ENCODE measurements at regions not wholly inside any gene's neighbourhood (a gene's known extent, or its start where the extent isn't known, plus 50 kb on each side); places are given as distances from the start of the nearest gene placed in this dataset.
"Not testable (repeated sequence)": the region's sequence is repeated elsewhere in the genome, so short reads cannot be mapped to it uniquely, and the experiment has no call there.

DNA sequence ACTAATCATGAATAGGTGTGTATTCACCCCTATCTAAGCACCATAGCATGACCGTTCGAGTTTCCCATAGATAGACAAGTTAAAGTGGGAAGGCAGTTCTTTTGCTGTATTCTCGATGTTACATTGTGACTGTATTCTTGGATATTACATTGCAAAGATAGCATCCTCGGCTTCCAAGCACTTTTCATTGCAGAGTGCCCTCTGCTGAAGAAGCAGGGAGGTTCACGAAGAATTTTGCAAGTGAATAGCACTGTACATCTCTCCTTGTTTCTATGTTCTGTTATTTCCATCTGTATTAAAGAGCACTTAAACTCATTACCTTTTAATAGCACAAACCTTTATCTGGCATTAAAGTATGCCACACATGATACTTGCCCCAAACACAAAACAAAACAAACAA, 426.7 kb upstream of the ARX start:
- Histone ChIP-seq H3K36me3 (no peaks in the 10 kb centered on the region), H3K9me3 (no peaks in the 10 kb centered on the region), H3K27me3 (no peaks in the 10 kb centered on the region), H3K27ac (no peak overlapping the region), H3K4me1 (no peaks in the 10 kb centered on the region), H3K4me3 (no peak overlapping the region)
- 30 to 53% methylated on average over 5 of the region's 5 CpGs for WGBS, 2 donors
- TF ChIP-seq EP300 (IDR thresholded peaks at IDR 0.05) (no peak), POLR2A (IDR thresholded peaks at IDR 0.05) (no peak)
- TF ChIP-seq, protein P1, sequence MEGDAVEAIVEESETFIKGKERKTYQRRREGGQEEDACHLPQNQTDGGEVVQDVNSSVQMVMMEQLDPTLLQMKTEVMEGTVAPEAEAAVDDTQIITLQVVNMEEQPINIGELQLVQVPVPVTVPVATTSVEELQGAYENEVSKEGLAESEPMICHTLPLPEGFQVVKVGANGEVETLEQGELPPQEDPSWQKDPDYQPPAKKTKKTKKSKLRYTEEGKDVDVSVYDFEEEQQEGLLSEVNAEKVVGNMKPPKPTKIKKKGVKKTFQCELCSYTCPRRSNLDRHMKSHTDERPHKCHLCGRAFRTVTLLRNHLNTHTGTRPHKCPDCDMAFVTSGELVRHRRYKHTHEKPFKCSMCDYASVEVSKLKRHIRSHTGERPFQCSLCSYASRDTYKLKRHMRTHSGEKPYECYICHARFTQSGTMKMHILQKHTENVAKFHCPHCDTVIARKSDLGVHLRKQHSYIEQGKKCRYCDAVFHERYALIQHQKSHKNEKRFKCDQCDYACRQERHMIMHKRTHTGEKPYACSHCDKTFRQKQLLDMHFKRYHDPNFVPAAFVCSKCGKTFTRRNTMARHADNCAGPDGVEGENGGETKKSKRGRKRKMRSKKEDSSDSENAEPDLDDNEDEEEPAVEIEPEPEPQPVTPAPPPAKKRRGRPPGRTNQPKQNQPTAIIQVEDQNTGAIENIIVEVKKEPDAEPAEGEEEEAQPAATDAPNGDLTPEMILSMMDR (IDR thresholded peaks at IDR 0.05) = no peak
- DNase-seq (ENCODE audit: low spot score in 2 of 2) = no peak

GRCh38 chrX:25433307-25433706, 417.5 kb upstream of the ARX start:
- TF ChIP-seq EP300 (IDR thresholded peaks at IDR 0.05) (no peak), POLR2A (IDR thresholded peaks at IDR 0.05) (no peak)
- TF ChIP-seq, protein P1 (IDR thresholded peaks at IDR 0.05) = no peak
- no peak overlapping the region for H3K4me3 ChIP-seq
- no peak for DNase-seq (ENCODE audit: low spot score in 2 of 2)
- no peaks in the 10 kb centered on the region for H3K9me3 ChIP-seq
- H3K27me3 ChIP-seq = peaks cover 0 to 2% of the 10 kb centered on the region in 2 donors
- no peak overlapping the region for H3K27ac ChIP-seq
- WGBS, 2 donors = 36 to 43% methylated on average over 2 of the region's 2 CpGs
- H3K36me3 ChIP-seq = no peaks in the 10 kb centered on the region
- no peaks in the 10 kb centered on the region for H3K4me1 ChIP-seq

DNA sequence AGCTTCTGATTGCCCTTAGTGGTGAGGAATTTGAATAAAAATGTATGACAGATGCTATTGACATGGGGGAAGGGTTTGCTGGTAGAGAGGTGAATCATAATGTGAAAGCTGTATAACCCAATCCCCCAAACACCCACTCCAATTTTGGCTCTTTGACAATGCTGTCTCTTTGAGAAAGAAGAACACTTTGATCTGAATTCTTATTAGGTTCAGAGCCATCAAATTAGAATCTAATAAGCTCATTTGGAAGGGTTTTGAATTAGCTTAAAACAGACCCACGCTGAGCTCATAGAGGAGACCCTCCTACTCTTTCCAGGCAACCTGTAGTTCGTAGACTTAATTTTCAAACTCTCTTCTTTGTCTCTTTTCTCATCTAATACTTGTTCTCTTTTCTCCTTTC, 416.6 kb upstream of the ARX start:
- no peak overlapping the region for H3K4me3 ChIP-seq
- no peaks in the 10 kb centered on the region for H3K4me1 ChIP-seq
- no peaks in the 10 kb centered on the region for H3K9me3 ChIP-seq
- WGBS, 2 donors = 55 to 65% methylated on average over 2 of the region's 2 CpGs
- H3K27ac ChIP-seq = no peak overlapping the region
- DNase-seq (ENCODE audit: low spot score in 2 of 2) = no peak
- H3K27me3 ChIP-seq = peaks cover 0 to 2% of the 10 kb centered on the region in 2 donors
- H3K36me3 ChIP-seq = no peaks in the 10 kb centered on the region
- TF ChIP-seq POLR2A (IDR thresholded peaks at IDR 0.05) = no peak
- TF ChIP-seq, protein P1 (IDR thresholded peaks at IDR 0.05) = no peak
- TF ChIP-seq EP300 (IDR thresholded peaks at IDR 0.05) = no peak

DNA sequence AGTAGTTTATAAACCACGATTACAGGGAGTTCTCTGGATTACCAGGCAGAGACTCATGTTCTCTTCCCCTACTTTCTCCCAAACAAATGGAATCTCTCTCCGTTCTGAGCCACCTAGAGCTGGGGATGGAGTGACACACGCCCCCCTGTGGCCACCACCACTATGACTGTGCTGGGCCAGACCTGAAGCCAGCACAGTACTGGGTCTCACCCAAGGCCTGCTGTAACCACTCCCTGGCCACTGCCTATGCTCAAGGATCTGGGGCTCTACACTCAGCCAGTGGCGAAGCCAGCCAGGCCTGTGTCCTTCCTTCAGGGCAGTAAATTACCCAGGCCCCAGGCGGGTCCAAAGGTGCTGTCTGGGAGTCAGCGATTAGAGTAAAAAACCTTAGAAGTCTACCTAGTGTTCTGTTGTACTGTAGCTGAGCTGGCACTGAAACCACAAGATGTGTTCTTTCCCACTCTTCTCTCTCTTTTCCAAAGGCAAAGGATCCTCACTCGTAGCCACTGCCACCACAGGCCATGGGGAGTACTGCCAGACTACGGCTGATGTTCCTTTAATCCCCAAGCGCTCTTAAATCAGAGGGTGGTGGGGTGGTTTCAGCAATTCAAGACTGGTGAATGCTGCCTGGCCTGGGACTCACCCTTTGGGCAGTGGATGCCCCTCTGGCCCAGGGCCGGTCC, 412.2 kb upstream of the ARX start:
- Histone ChIP-seq H3K4me3 (no peak overlapping the region), H3K4me1 (no peaks in the 10 kb centered on the region), H3K36me3 (no peaks in the 10 kb centered on the region), H3K27ac (no peak overlapping the region), H3K27me3 (no peaks in the 10 kb centered on the region), H3K9me3 (no peaks in the 10 kb centered on the region)
- no peak for DNase-seq (ENCODE audit: low spot score in 2 of 2)
- TF ChIP-seq, protein P1 (IDR thresholded peaks at IDR 0.05) = no peak
- no peak for TF ChIP-seq EP300 (IDR thresholded peaks at IDR 0.05)
- TF ChIP-seq POLR2A (IDR thresholded peaks at IDR 0.05) = no peak
- WGBS, 2 donors = 56 to 79% methylated on average over 10 of the region's 10 CpGs

DNA sequence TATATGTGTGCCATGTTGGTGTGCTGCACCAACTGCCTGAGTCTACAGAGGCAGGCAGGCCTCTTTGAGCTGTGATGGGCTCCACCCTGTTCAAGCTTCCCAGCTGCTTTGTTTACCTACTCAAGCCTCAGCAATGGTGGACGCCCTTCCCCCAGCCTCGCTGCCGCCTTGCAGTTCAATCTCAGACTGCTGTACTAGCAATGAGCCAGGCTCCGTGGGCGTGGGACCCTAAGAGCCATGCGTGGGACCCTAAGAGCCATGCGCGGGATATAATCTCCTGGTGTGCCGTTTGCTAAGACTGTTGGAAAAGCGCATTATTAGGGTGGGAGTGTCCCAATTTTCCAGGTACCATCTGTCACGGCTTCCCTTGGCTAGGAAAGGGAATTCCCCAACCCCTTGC, 388.4 kb upstream of the ARX start:
- not testable (repeated sequence) for H3K36me3 ChIP-seq; H3K27ac ChIP-seq; DNase-seq (ENCODE audit: low spot score in 2 of 2); H3K27me3 ChIP-seq; H3K4me3 ChIP-seq; H3K9me3 ChIP-seq; H3K4me1 ChIP-seq
- 87 to 93% methylated on average over 11 of the region's 11 CpGs for WGBS, 2 donors

- TF ChIP-seq, protein P1 (IDR thresholded peaks at IDR 0.05) = no peak
- TF ChIP-seq EP300 (IDR thresholded peaks at IDR 0.05) (no peak), POLR2A (IDR thresholded peaks at IDR 0.05) (no peak)
- no peaks in the 10 kb centered on the region for H3K36me3 ChIP-seq
- 79% methylated on average over 3 of the region's 3 CpGs for WGBS, 2 donors
These were observed 373.5 kb upstream of the ARX start for GRCh38 chrX:25389266-25389665.

More at GRCh38 chrX:25389266-25389665, 373.5 kb upstream of the ARX start:
- H3K9me3 ChIP-seq = no peaks in the 10 kb centered on the region
- no peak for DNase-seq (ENCODE audit: low spot score in 2 of 2)
- H3K4me1 ChIP-seq = no peaks in the 10 kb centered on the region
- H3K27me3 ChIP-seq = no peaks in the 10 kb centered on the region
- no peak overlapping the region for H3K27ac ChIP-seq
- H3K4me3 ChIP-seq = no peak overlapping the region

All from tibial nerve (tissue), 4 donors.